NCI-H526 treated with DMSO at 0.1 percent for 48 hours (cell line): ENCODE measurements at regions not wholly inside any gene's neighbourhood (a gene's known extent, or its start where the extent isn't known, plus 50 kb on each side); places are given as distances from the start of the nearest gene placed in this dataset.
A peak's percentile ranks its signal among the peaks of the same experiment; 100 is the strongest.

Experiments used
- DNase-seq: peaks from one replicate; lab custom pipeline; 2025; lab: John Stamatoyannopoulos, UW

- DNase-seq = no peak
Measured at GRCh38 chr10:3016016-3016415, 51.3 kb upstream of the PFKP start.

- DNase-seq = peak; percentile 5
Measured at GRCh38 chr10:3014968-3015367, 52.4 kb upstream of the PFKP start.

- no peak for DNase-seq
Measured at GRCh38 chr10:3012223-3012622, 55.1 kb upstream of the PFKP start.

GRCh38 chr10:3010816-3011460 lies 56.4 kb upstream of the PFKP start:
- DNase-seq = no peak

- no peak for DNase-seq
Measured at GRCh38 chr10:3010334-3010733, 57.0 kb upstream of the PFKP start.

- no peak for DNase-seq
Measured at GRCh38 chr10:3009341-3009740, 58.0 kb upstream of the PFKP start.

GRCh38 chr10:3008518-3009195 lies 58.7 kb upstream of the PFKP start:
- no peak for DNase-seq

- DNase-seq = no peak
Measured at GRCh38 chr10:3006607-3007006, 60.7 kb upstream of the PFKP start.

GRCh38 chr10:3006093-3006492 lies 61.3 kb upstream of the PFKP start:
- no peak for DNase-seq

GRCh38 chr10:3002304-3002703 lies 65.0 kb upstream of the PFKP start:
- DNase-seq = no peak

GRCh38 chr10:3000048-3000447 lies 67.3 kb upstream of the PFKP start:
- DNase-seq = no peak

- no peak for DNase-seq
Measured at GRCh38 chr10:2994221-2994961, 73.0 kb upstream of the PFKP start.

- no peak for DNase-seq
Measured at GRCh38 chr10:2993636-2994035, 73.7 kb upstream of the PFKP start.

GRCh38 chr10:2992401-2993198 lies 74.7 kb upstream of the PFKP start:
- no peak for DNase-seq

GRCh38 chr10:2990764-2991163 lies 76.6 kb upstream of the PFKP start:
- no peak for DNase-seq

- no peak for DNase-seq
Measured at GRCh38 chr10:2989292-2989947, 77.9 kb upstream of the PFKP start.

- no peak for DNase-seq
Measured at GRCh38 chr10:2987185-2987768, 80.1 kb upstream of the PFKP start.

- DNase-seq = no peak
Measured at GRCh38 chr10:2986391-2986801, 81.0 kb upstream of the PFKP start.

GRCh38 chr10:2985729-2986232 lies 81.6 kb upstream of the PFKP start:
- no peak for DNase-seq

GRCh38 chr10:2984682-2985081 lies 82.7 kb upstream of the PFKP start:
- no peak for DNase-seq

- DNase-seq = no peak
Measured at GRCh38 chr10:2982146-2982545, 85.2 kb upstream of the PFKP start.
